Fibroblast of lung (primary cell): ENCODE measurements at regions not wholly inside any gene's neighbourhood (a gene's known extent, or its start where the extent isn't known, plus 50 kb on each side); places are given as distances from the start of the nearest gene placed in this dataset.

Source experiments
- DNase-seq, 2 donors: peaks; one replicate each; pipeline versions ENCODE4 v3.0.0 to v3.0.0-alpha.2; 2010; ENCODE audit warnings: low read depth in 2 of 2
- H2AFZ ChIP-seq: 2 replicates; pipeline ENCODE4 v1.5.1; 2012; ENCODE audit warnings: low read length, control low read depth, inconsistent platforms
- H3K27ac ChIP-seq: 2 replicates; pipeline ENCODE4 v1.5.1; 2011; ENCODE audit warnings: low read length, control low read depth; ENCODE audit not compliant: insufficient read depth
- H3K27me3 ChIP-seq: 2 replicates; pipeline ENCODE4 v1.5.1; 2011; ENCODE audit warnings: mild to moderate bottlenecking, low read length; ENCODE audit not compliant: control insufficient read depth, insufficient read depth
- H3K36me3 ChIP-seq: 2 replicates; pipeline ENCODE4 v1.5.1; 2011; ENCODE audit warnings: low read length; ENCODE audit not compliant: control insufficient read depth, insufficient read depth
- H3K4me1 ChIP-seq: 2 replicates; pipeline ENCODE4 v1.5.1; 2011; ENCODE audit warnings: low read length; ENCODE audit not compliant: control insufficient read depth, insufficient read depth; ENCODE audit errors: extremely low read depth
- H3K4me2 ChIP-seq: 2 replicates; pipeline ENCODE4 v1.5.1; 2011; ENCODE audit warnings: low read length, control low read depth; ENCODE audit not compliant: insufficient read depth; ENCODE audit errors: extremely low read depth
- H3K4me3 ChIP-seq, 4 experiments: fragments of 200-600 bp in 1 of 4; sonication (generic) in 1 of 4; replicated peaks in 1 of 4; 2 replicates each; pipeline ENCODE4 v1.5.1; 2011 to 2016; ENCODE audit warnings: low read length in 4 of 4, low read depth in 3 of 4, mild to moderate bottlenecking in 3 of 4, control low read depth in 2 of 4, inconsistent platforms in 1 of 4, mixed read lengths in 1 of 4; ENCODE audit not compliant: insufficient read depth in 1 of 4; ENCODE audit errors: control extremely low read depth in 1 of 4
- H3K79me2 ChIP-seq: 2 replicates; pipeline ENCODE4 v1.5.1; 2012; ENCODE audit warnings: mild to moderate bottlenecking, low read length, inconsistent platforms; ENCODE audit not compliant: control insufficient read depth, insufficient read depth
- H3K9ac ChIP-seq: 2 replicates; pipeline ENCODE4 v1.5.1; 2011; ENCODE audit warnings: mild to moderate bottlenecking, low read length, control low read depth; ENCODE audit not compliant: insufficient read depth
- H3K9me3 ChIP-seq: 2 replicates; pipeline ENCODE4 v1.5.1; 2012; ENCODE audit warnings: low read depth, low read length; ENCODE audit not compliant: control insufficient read depth, insufficient read depth
- H4K20me1 ChIP-seq: 2 replicates; pipeline ENCODE4 v1.5.1; 2011; ENCODE audit warnings: low read length; ENCODE audit not compliant: control insufficient read depth, insufficient read depth; ENCODE audit errors: extremely low read depth
- CTCF ChIP-seq, 2 donors: IDR thresholded peaks in 1 of 2; conservative IDR thresholded peaks in 1 of 2; 1 replicate in 1 of 2; 2 replicates in 1 of 2; pipeline ENCODE4 v1.5.1; 2011 to 2012; ENCODE audit warnings: low read length in 2 of 2, control low read depth in 1 of 2, inconsistent platforms in 1 of 2, low read depth in 1 of 2, mild to moderate bottlenecking in 1 of 2
- EZH2 ChIP-seq: IDR thresholded peaks from 2 replicates; pipeline ENCODE4 v1.5.1; 2012; ENCODE audit warnings: low read length, control low read depth, mild to moderate bottlenecking; ENCODE audit errors: missing control alignments

- TF ChIP-seq EZH2 (no peak), CTCF (conservative IDR thresholded peaks at IDR 0.05 in 1 of 2, IDR thresholded peaks at IDR 0.05 in 1 of 2; ENCODE audit: low read depth in 1 of 2, low read length in 2 of 2) (no peak)
- Histone ChIP-seq H2AFZ (no peak overlapping the region), H3K9me3 (no peaks in the 10 kb centered on the region), H3K4me3 (no peak overlapping the region), H3K79me2 (no peaks in the 10 kb centered on the region), H3K9ac (no peak overlapping the region), H3K4me2 (no peak overlapping the region), H3K27ac (no peak overlapping the region), H3K4me1 (no peaks in the 10 kb centered on the region), H3K36me3 (no peaks in the 10 kb centered on the region), H3K27me3 (no peaks in the 10 kb centered on the region), H4K20me1 (no peaks in the 10 kb centered on the region)
- no peak for DNase-seq
These were observed 314.6 kb upstream of the MAF start for GRCh38 chr16:79914961-79915720.

GRCh38 chr16:79912592-79913310 lies 312.2 kb upstream of the MAF start:
- Histone ChIP-seq H3K4me3 (no peak overlapping the region), H3K9me3 (no peaks in the 10 kb centered on the region), H3K27ac (no peak overlapping the region), H3K79me2 (no peaks in the 10 kb centered on the region), H3K36me3 (no peaks in the 10 kb centered on the region), H3K4me2 (no peak overlapping the region), H4K20me1 (no peaks in the 10 kb centered on the region), H2AFZ (no peak overlapping the region), H3K9ac (no peak overlapping the region), H3K27me3 (no peaks in the 10 kb centered on the region), H3K4me1 (no peaks in the 10 kb centered on the region)
- no peak for TF ChIP-seq EZH2
- TF ChIP-seq CTCF (conservative IDR thresholded peaks at IDR 0.05 in 1 of 2, IDR thresholded peaks at IDR 0.05 in 1 of 2; ENCODE audit: low read depth in 1 of 2, low read length in 2 of 2) = no peak
- DNase-seq = peak in 1 of 2 donors; percentile 46

- Histone ChIP-seq H3K4me3 (no peak overlapping the region), H3K9me3 (no peaks in the 10 kb centered on the region), H2AFZ (no peak overlapping the region), H3K36me3 (no peaks in the 10 kb centered on the region), H3K79me2 (no peaks in the 10 kb centered on the region), H3K9ac (no peak overlapping the region), H3K27ac (no peak overlapping the region), H3K4me1 (no peaks in the 10 kb centered on the region), H3K27me3 (no peaks in the 10 kb centered on the region), H3K4me2 (no peak overlapping the region), H4K20me1 (no peaks in the 10 kb centered on the region)
- DNase-seq = no peak
- no peak for TF ChIP-seq EZH2
- TF ChIP-seq CTCF (conservative IDR thresholded peaks at IDR 0.05 in 1 of 2, IDR thresholded peaks at IDR 0.05 in 1 of 2; ENCODE audit: low read depth in 1 of 2, low read length in 2 of 2) = no peak
These were observed 311.1 kb upstream of the MAF start for GRCh38 chr16:79911660-79912059.
